Endothelial cell (in vitro differentiated cells): ENCODE measurements at regions not wholly inside any gene's neighbourhood (a gene's known extent, or its start where the extent isn't known, plus 50 kb on each side); places are given as distances from the start of the nearest gene placed in this dataset.

Source experiments
- DNase-seq: peaks from one replicate; pipeline ENCODE4 v3.0.0; 2021; ENCODE audit warnings: low spot score
- H3K27ac Mint-ChIP-seq: one replicate; pipeline ENCODE4 v1.8.0; 2021; ENCODE audit warnings: mixed read lengths, inconsistent platforms; ENCODE audit not compliant: unreplicated experiment
- H3K27me3 Mint-ChIP-seq: one replicate; pipeline ENCODE4 v1.8.0; 2021; ENCODE audit warnings: mild to moderate bottlenecking, moderate library complexity, mixed read lengths, inconsistent platforms; ENCODE audit not compliant: unreplicated experiment
- H3K36me3 Mint-ChIP-seq: one replicate; pipeline ENCODE4 v1.8.0; 2021; ENCODE audit warnings: mild to moderate bottlenecking, low read depth, mixed read lengths, inconsistent platforms; ENCODE audit not compliant: unreplicated experiment
- H3K4me1 Mint-ChIP-seq: one replicate; pipeline ENCODE4 v1.8.0; 2021; ENCODE audit warnings: mild to moderate bottlenecking, mixed read lengths, inconsistent platforms; ENCODE audit not compliant: unreplicated experiment
- H3K4me3 Mint-ChIP-seq: one replicate; pipeline ENCODE4 v1.8.0; 2021; ENCODE audit warnings: mild to moderate bottlenecking, mixed read lengths, inconsistent platforms; ENCODE audit not compliant: unreplicated experiment
- H3K9me3 Mint-ChIP-seq: one replicate; pipeline ENCODE4 v1.8.0; 2021; ENCODE audit warnings: mixed read lengths, inconsistent platforms; ENCODE audit not compliant: unreplicated experiment
- CTCF ChIP-seq: fragments of 200-600 bp; sonication (generic); IDR thresholded peaks from one replicate; pipeline ENCODE4 v1.5.0; 2021; ENCODE audit warnings: antibody characterized with exemption; ENCODE audit not compliant: unreplicated experiment

- no peak for TF ChIP-seq CTCF
- H3K27ac Mint-ChIP-seq: no peak overlapping the region
Observed at GRCh38 chr9:99485459-99485858, 263.4 kb downstream of the SEC61B start.

GRCh38 chr9:99486684-99487083 is 264.6 kb downstream of the SEC61B start:
- Mint-ChIP-seq H3K4me3 (no peak overlapping the region), H3K27ac (no peak overlapping the region), H3K36me3 (no peaks in the 10 kb centered on the region), H3K27me3 (peaks cover 3% of the 10 kb centered on the region), H3K9me3 (no peaks in the 10 kb centered on the region), H3K4me1 (no peaks in the 10 kb centered on the region)
- DNase-seq: no peak
- no peak for TF ChIP-seq CTCF

More at GRCh38 chr9:99485459-99485858, 263.4 kb downstream of the SEC61B start:
- H3K4me3 Mint-ChIP-seq: no peak overlapping the region
- no peaks in the 10 kb centered on the region for H3K4me1 Mint-ChIP-seq
- peaks cover 5% of the 10 kb centered on the region for H3K27me3 Mint-ChIP-seq
- H3K36me3 Mint-ChIP-seq: no peaks in the 10 kb centered on the region
- DNase-seq: no peak
- H3K9me3 Mint-ChIP-seq: no peaks in the 10 kb centered on the region

GRCh38 chr9:99488131-99489059 is 266.3 kb downstream of the SEC61B start:
- Mint-ChIP-seq H3K27ac (no peak overlapping the region), H3K4me1 (no peaks in the 10 kb centered on the region)
- no peak for DNase-seq

GRCh38 chr9:99489060-99489413 is 267.0 kb downstream of the SEC61B start:
- no peak for DNase-seq

More at GRCh38 chr9:99488131-99489059, 266.3 kb downstream of the SEC61B start:
- Mint-ChIP-seq H3K9me3 (no peaks in the 10 kb centered on the region), H3K36me3 (no peaks in the 10 kb centered on the region), H3K4me3 (no peak overlapping the region), H3K27me3 (peaks cover 4% of the 10 kb centered on the region)
- TF ChIP-seq CTCF: no peak

More at GRCh38 chr9:99489060-99489413, 267.0 kb downstream of the SEC61B start:
- H3K27ac Mint-ChIP-seq: no peak overlapping the region
- H3K4me3 Mint-ChIP-seq: no peak overlapping the region
- no peaks in the 10 kb centered on the region for H3K36me3 Mint-ChIP-seq
- no peak for TF ChIP-seq CTCF
- no peaks in the 10 kb centered on the region for H3K4me1 Mint-ChIP-seq
- no peaks in the 10 kb centered on the region for H3K9me3 Mint-ChIP-seq
- peaks cover 4% of the 10 kb centered on the region for H3K27me3 Mint-ChIP-seq
